Caco-2 (cell line): ENCODE measurements at regions not wholly inside any gene's neighbourhood (a gene's known extent, or its start where the extent isn't known, plus 50 kb on each side); places are given as distances from the start of the nearest gene placed in this dataset.

Experiments
- BruUV-seq: library from RNA; stranded (reverse); fragments of 400-500 nt; replicated peaks from 2 replicates; lab custom pipeline; 2021; lab: Mats Ljungman, UMichigan
- CTCF ChIA-PET: fragments of 300-600 bp; sonication (Branson Sonifier 250); formaldehyde crosslinking; loops from one replicate; lab custom pipeline; 2022; ENCODE audit warnings: antibody characterized with exemption; lab: Charles Lee
- POLR2A ChIA-PET: fragments of 300-600 bp; sonication (Branson Sonifier 250); formaldehyde crosslinking; loops from one replicate; lab custom pipeline; 2022; ENCODE audit warnings: antibody characterized with exemption; lab: Charles Lee
- DNase-seq, 2 experiments: peaks; one replicate each; pipeline versions ENCODE4 v3.0.0 to v3.0.0-alpha.2; 2020 to 2022
- H3K27me3 ChIP-seq: replicated peaks from 2 replicates; pipeline ENCODE4 v1.6.0; 2011; ENCODE audit warnings: low read length; ENCODE audit not compliant: control insufficient read depth, insufficient read depth
- H3K36me3 ChIP-seq: 2 replicates; pipeline ENCODE4 v1.5.1; 2011; ENCODE audit warnings: low read length; ENCODE audit not compliant: control insufficient read depth, insufficient read depth
- H3K4me1 ChIP-seq: fragments of 250-450 bp; sonication (Bioruptor Pico); 2 replicates; pipeline ENCODE4 v1.5.1; 2020; ENCODE audit warnings: mild to moderate bottlenecking
- H3K4me3 ChIP-seq: 2 replicates; pipeline ENCODE4 v1.5.1; 2011; ENCODE audit warnings: low read depth, mild to moderate bottlenecking, control low read depth, low read length
- H3K9me3 ChIP-seq: fragments of 250-450 bp; sonication (Bioruptor Pico); 2 replicates; pipeline ENCODE4 v1.5.1; 2020; ENCODE audit warnings: mild to moderate bottlenecking, moderate library complexity
- H3K27ac Mint-ChIP-seq: one replicate; pipeline ENCODE4 v1.8.0; 2022; ENCODE audit warnings: mixed read lengths; ENCODE audit not compliant: unreplicated experiment
- H3K27me3 Mint-ChIP-seq: one replicate; pipeline ENCODE4 v1.8.0; 2022; ENCODE audit warnings: mixed read lengths; ENCODE audit not compliant: insufficient read depth, unreplicated experiment
- H3K36me3 Mint-ChIP-seq: one replicate; pipeline ENCODE4 v1.8.0; 2022; ENCODE audit warnings: mild to moderate bottlenecking, mixed read lengths; ENCODE audit not compliant: insufficient read depth, unreplicated experiment
- H3K4me1 Mint-ChIP-seq: one replicate; pipeline ENCODE4 v1.8.0; 2022; ENCODE audit warnings: low read depth, mixed read lengths; ENCODE audit not compliant: unreplicated experiment
- H3K4me3 Mint-ChIP-seq: one replicate; pipeline ENCODE4 v1.8.0; 2022; ENCODE audit warnings: mild to moderate bottlenecking, moderate library complexity, mixed read lengths; ENCODE audit not compliant: unreplicated experiment
- H3K9me3 Mint-ChIP-seq: one replicate; pipeline ENCODE4 v1.8.0; 2022; ENCODE audit warnings: mixed read lengths; ENCODE audit not compliant: unreplicated experiment
- intact Hi-C: fragments of 100-400 bp; cut with micrococcal nuclease; formaldehyde crosslinking; loops from one replicate; pipeline ENCODE4 v1.10.0; 2022; ENCODE audit not compliant: unreplicated experiment
- TF ChIP-seq, protein P1 (sequence below), 2 experiments: fragments of 200-600 bp in 1 of 2; IDR thresholded peaks; 1 replicate in 1 of 2; 2 replicates in 1 of 2; pipeline versions ENCODE4 v1.5.1 to v1.8.0; 2011 to 2022; ENCODE audit warnings: antibody characterized with exemption in 1 of 2, control low read depth in 1 of 2, inconsistent platforms in 1 of 2, low read depth in 1 of 2, low read length in 1 of 2, mild to moderate bottlenecking in 1 of 2, moderate library complexity in 1 of 2; ENCODE audit not compliant: insufficient read depth in 1 of 2, severe bottlenecking in 1 of 2, unreplicated experiment in 1 of 2

DNA sequence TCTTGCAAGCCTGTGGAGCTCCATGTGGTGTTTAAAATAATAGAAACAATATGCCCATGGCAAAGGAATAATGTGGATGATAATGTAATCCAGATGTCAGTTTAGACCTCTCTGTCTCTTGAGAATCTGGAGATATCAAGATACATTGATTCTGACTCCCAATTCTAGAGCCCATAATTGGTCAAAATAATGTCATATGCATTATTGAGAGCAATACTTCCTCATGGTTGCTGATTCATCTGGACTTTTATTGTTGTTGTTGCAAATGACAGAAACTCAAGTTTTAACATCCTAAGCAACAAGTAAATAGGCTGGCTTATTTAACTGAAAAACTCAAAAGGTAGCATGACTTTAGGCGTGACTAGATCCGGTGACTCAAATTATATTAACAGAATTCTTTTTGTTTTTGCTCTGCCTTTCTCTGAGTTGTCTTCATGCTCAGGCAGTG, 152.1 kb downstream of the PCSK1 start:
- POLR2A ChIA-PET, result no interaction called here
- no TSS peak for BruUV-seq
- Histone ChIP-seq H3K9me3 (no peaks in the 10 kb centered on the region), H3K4me3 (no peak overlapping the region), H3K27me3 (no peaks in the 10 kb centered on the region), H3K36me3 (no peaks in the 10 kb centered on the region), H3K4me1 (no peaks in the 10 kb centered on the region)
- H3K27me3 Mint-ChIP-seq, result no peaks in the 10 kb centered on the region
- intact Hi-C loops, result no loop called here
- no peak for DNase-seq
- no peaks in the 10 kb centered on the region for H3K4me1 Mint-ChIP-seq
- H3K4me3 Mint-ChIP-seq, result no peak overlapping the region
- CTCF ChIA-PET, result no interaction called here
- no peak overlapping the region for H3K27ac Mint-ChIP-seq
- TF ChIP-seq, protein P1, sequence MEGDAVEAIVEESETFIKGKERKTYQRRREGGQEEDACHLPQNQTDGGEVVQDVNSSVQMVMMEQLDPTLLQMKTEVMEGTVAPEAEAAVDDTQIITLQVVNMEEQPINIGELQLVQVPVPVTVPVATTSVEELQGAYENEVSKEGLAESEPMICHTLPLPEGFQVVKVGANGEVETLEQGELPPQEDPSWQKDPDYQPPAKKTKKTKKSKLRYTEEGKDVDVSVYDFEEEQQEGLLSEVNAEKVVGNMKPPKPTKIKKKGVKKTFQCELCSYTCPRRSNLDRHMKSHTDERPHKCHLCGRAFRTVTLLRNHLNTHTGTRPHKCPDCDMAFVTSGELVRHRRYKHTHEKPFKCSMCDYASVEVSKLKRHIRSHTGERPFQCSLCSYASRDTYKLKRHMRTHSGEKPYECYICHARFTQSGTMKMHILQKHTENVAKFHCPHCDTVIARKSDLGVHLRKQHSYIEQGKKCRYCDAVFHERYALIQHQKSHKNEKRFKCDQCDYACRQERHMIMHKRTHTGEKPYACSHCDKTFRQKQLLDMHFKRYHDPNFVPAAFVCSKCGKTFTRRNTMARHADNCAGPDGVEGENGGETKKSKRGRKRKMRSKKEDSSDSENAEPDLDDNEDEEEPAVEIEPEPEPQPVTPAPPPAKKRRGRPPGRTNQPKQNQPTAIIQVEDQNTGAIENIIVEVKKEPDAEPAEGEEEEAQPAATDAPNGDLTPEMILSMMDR (IDR thresholded peaks at IDR 0.05; ENCODE audit: insufficient read depth in 1 of 2, low read depth in 1 of 2, low read length in 1 of 2, severe bottlenecking in 1 of 2, unreplicated experiment in 1 of 2), result no peak
- H3K9me3 Mint-ChIP-seq, result no peaks in the 10 kb centered on the region
- no peaks in the 10 kb centered on the region for H3K36me3 Mint-ChIP-seq

DNA sequence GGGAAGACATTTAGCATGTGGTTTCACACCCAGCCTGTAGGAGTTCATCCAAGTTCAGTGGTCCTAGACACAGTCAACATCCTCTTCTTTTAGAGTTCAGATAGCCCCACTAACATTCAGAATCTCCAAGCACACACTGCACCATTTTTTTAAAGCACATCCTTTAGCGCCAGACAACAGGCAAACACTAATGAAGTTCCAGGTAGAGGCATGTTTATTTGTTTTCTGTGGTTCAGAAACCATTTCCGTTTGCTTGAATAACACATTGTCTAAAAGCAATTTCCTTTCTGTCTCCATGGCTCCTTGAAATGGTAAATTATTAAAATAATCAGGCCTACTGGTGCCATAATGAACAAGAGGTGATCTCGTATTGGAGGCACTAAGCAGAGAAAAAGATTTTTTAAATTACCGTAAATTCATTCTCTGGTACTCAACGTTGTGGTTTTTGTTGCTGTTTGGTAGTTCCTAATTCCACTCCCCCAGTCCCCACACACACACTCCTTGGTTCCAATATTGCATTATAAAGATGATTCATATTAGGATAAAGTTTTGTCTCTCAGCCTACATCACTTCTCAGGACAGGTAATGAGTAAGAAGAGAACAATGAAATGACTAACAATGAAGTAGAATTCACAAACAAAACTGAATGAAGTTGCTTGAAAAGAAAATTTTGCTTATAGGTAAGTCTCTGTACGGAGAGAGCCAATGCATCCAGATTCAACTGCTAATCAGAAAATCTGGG, 153.1 kb downstream of the PCSK1 start:
- no peaks in the 10 kb centered on the region for H3K9me3 ChIP-seq
- intact Hi-C loops, result no loop called here
- H3K4me3 ChIP-seq, result no peak overlapping the region
- Mint-ChIP-seq H3K36me3 (no peaks in the 10 kb centered on the region), H3K4me3 (no peak overlapping the region), H3K27ac (no peak overlapping the region), H3K4me1 (no peaks in the 10 kb centered on the region), H3K27me3 (no peaks in the 10 kb centered on the region), H3K9me3 (no peaks in the 10 kb centered on the region)
- TF ChIP-seq, protein P1 (IDR thresholded peaks at IDR 0.05; ENCODE audit: insufficient read depth in 1 of 2, low read depth in 1 of 2, low read length in 1 of 2, severe bottlenecking in 1 of 2, unreplicated experiment in 1 of 2), result no peak
- POLR2A ChIA-PET, result no interaction called here
- BruUV-seq, result no TSS peak
- no peaks in the 10 kb centered on the region for H3K36me3 ChIP-seq
- H3K4me1 ChIP-seq, result peaks cover 4% of the 10 kb centered on the region; the same call in 1 of the 2 replicates
- no peak for DNase-seq
- no peaks in the 10 kb centered on the region for H3K27me3 ChIP-seq
- CTCF ChIA-PET, result no interaction called here

- intact Hi-C loops, result no loop called here
- TF ChIP-seq, protein P1 (IDR thresholded peaks at IDR 0.05; ENCODE audit: insufficient read depth in 1 of 2, low read depth in 1 of 2, low read length in 1 of 2, severe bottlenecking in 1 of 2, unreplicated experiment in 1 of 2), result no peak
- no peaks in the 10 kb centered on the region for H3K9me3 ChIP-seq
- Mint-ChIP-seq H3K4me3 (no peak overlapping the region), H3K9me3 (no peaks in the 10 kb centered on the region), H3K27me3 (no peaks in the 10 kb centered on the region), H3K4me1 (no peaks in the 10 kb centered on the region), H3K36me3 (no peaks in the 10 kb centered on the region), H3K27ac (no peak overlapping the region)
- H3K4me3 ChIP-seq, result no peak overlapping the region
- no TSS peak for BruUV-seq
- ChIA-PET CTCF (no interaction called here), POLR2A (no interaction called here)
- no peaks in the 10 kb centered on the region for H3K36me3 ChIP-seq
- DNase-seq, result no peak
- peaks cover 5% of the 10 kb centered on the region; the same call in 1 of the 2 replicates for H3K4me1 ChIP-seq
- no peaks in the 10 kb centered on the region for H3K27me3 ChIP-seq
Observed at GRCh38 chr5:96278981-96279380, 154.1 kb downstream of the PCSK1 start.
